H1 (cell line): ENCODE measurements at regions not wholly inside any gene's neighbourhood (a gene's known extent, or its start where the extent isn't known, plus 50 kb on each side); places are given as distances from the start of the nearest gene placed in this dataset.

Experiments
- CTCF ChIA-PET: fragments of 300-600 bp; sonication (Branson Sonifier 250); formaldehyde crosslinking; loops from one replicate; lab custom pipeline; 2021; ENCODE audit not compliant: partially characterized antibody; lab: Charles Lee
- POLR2A ChIA-PET: fragments of 300-600 bp; sonication (Branson Sonifier 250); formaldehyde crosslinking; loops from one replicate; lab custom pipeline; 2021; ENCODE audit warnings: inconsistent platforms; ENCODE audit not compliant: partially characterized antibody; lab: Charles Lee
- DNase-seq, 2 experiments: peaks; one replicate each; pipeline versions ENCODE4 v3.0.0 to v3.0.0-alpha.2; 2010 to 2022; ENCODE audit warnings: low spot score in 2 of 2, low read depth in 1 of 2, mixed read lengths in 1 of 2
- FAIRE-seq: peaks from 2 replicates; lab custom pipeline; 2011; peaks lifted over from hg19 to GRCh38; lab: Jason Lieb, UNC
- H2AFZ ChIP-seq: 2 replicates; pipeline ENCODE4 v1.8.1; 2012; ENCODE audit warnings: low read length, inconsistent platforms
- H2AK5ac ChIP-seq: 2 replicates; pipeline ENCODE4 v1.6.1; 2013; ENCODE audit warnings: low read depth, low read length
- H2BK120ac ChIP-seq: replicated peaks from 2 replicates; pipeline ENCODE3; 2013; ENCODE audit warnings: low read depth, low read length, inconsistent platforms
- H2BK12ac ChIP-seq: 2 replicates; pipeline ENCODE4 v1.6.1; 2013; ENCODE audit warnings: low read depth, low read length
- H2BK15ac ChIP-seq: 2 replicates; pipeline ENCODE4 v1.6.1; 2013; ENCODE audit warnings: low read length
- H2BK20ac ChIP-seq: 2 replicates; pipeline ENCODE4 v1.6.1; 2013; ENCODE audit warnings: low read length
- H2BK5ac ChIP-seq: 2 replicates; pipeline ENCODE4 v1.6.1; 2013; ENCODE audit warnings: low read depth, low read length
- H3K14ac ChIP-seq: 2 replicates; pipeline ENCODE4 v1.6.1; 2013; ENCODE audit warnings: inconsistent platforms; ENCODE audit not compliant: insufficient read length
- H3K18ac ChIP-seq: 2 replicates; pipeline ENCODE4 v1.6.1; 2013; ENCODE audit warnings: low read length; ENCODE audit errors: extremely low read depth
- H3K23ac ChIP-seq: 2 replicates; pipeline ENCODE4 v1.6.1; 2013; ENCODE audit warnings: inconsistent platforms; ENCODE audit not compliant: insufficient read length
- H3K23me2 ChIP-seq: 2 replicates; pipeline ENCODE4 v1.6.1; 2013; ENCODE audit warnings: low read depth, low read length
- H3K27ac ChIP-seq: 2 replicates; pipeline ENCODE4 v1.6.1; 2011; ENCODE audit warnings: low read depth, low read length, inconsistent platforms
- H3K27me3 ChIP-seq, 4 experiments: replicated peaks in 1 of 4; 1 replicate in 1 of 4; 2 replicates in 3 of 4; pipeline versions ENCODE4 v1.6.1 to v1.8.1; 2011 to 2013; ENCODE audit warnings: low read length in 3 of 4, mild to moderate bottlenecking in 3 of 4, inconsistent platforms in 2 of 4, mixed read lengths in 2 of 4, moderate library complexity in 1 of 4; ENCODE audit not compliant: control insufficient read depth in 3 of 4, insufficient read depth in 3 of 4; ENCODE audit errors: extremely low read depth in 1 of 4
- H3K36me3 ChIP-seq, 4 experiments: 2 replicates each; pipeline versions ENCODE4 v1.6.1 to v1.8.1; 2011 to 2013; ENCODE audit warnings: mild to moderate bottlenecking in 4 of 4, low read length in 3 of 4, moderate library complexity in 2 of 4, control low read depth in 1 of 4, inconsistent platforms in 1 of 4; ENCODE audit not compliant: insufficient read depth in 4 of 4, control insufficient read depth in 2 of 4
- H3K4ac ChIP-seq: replicated peaks from 2 replicates; pipeline ENCODE3; 2013; ENCODE audit warnings: low read length, low read depth, mixed read lengths, inconsistent platforms; ENCODE audit not compliant: insufficient read length
- H3K4me1 ChIP-seq, 4 experiments: replicated peaks in 1 of 4; 1 replicate in 1 of 4; 2 replicates in 3 of 4; pipeline versions ENCODE4 v1.6.1 to v1.8.1; 2011 to 2013; ENCODE audit warnings: low read length in 3 of 4, inconsistent platforms in 2 of 4, mixed read lengths in 1 of 4; ENCODE audit not compliant: insufficient read depth in 4 of 4, control insufficient read depth in 3 of 4
- H3K4me2 ChIP-seq, 2 experiments: 2 replicates each; pipeline versions ENCODE4 v1.6.1 to v1.8.1; 2011 to 2013; ENCODE audit warnings: low read depth in 2 of 2, low read length in 2 of 2, control low read depth in 1 of 2, inconsistent platforms in 1 of 2, mild to moderate bottlenecking in 1 of 2; ENCODE audit not compliant: insufficient read depth in 1 of 2
- H3K4me3 ChIP-seq, 4 experiments: fragments of 200-600, 300-600 bp in 1 of 4; sonication (generic), shearing (Covaris generic), sonication (Bioruptor Twin) in 1 of 4; 2 replicates each; pipeline versions ENCODE4 v1.5.1 to v1.8.1; 2011 to 2016; ENCODE audit warnings: low read length in 4 of 4, low read depth in 3 of 4, control low read depth in 2 of 4, inconsistent platforms in 2 of 4, mild to moderate bottlenecking in 2 of 4, mixed read lengths in 1 of 4, moderate library complexity in 1 of 4; ENCODE audit not compliant: insufficient read depth in 2 of 4; ENCODE audit errors: extremely low read depth in 1 of 4
- H3K56ac ChIP-seq: replicated peaks from 2 replicates; pipeline ENCODE3; 2013; ENCODE audit warnings: low read depth, mild to moderate bottlenecking, mixed read lengths, low read length, inconsistent platforms; ENCODE audit not compliant: insufficient read length
- H3K79me1 ChIP-seq: 2 replicates; pipeline ENCODE4 v1.6.1; 2013; ENCODE audit warnings: low read depth, low read length, control low read depth
- H3K79me2 ChIP-seq, 2 experiments: 2 replicates each; pipeline versions ENCODE4 v1.6.1 to v1.8.1; 2012 to 2013; ENCODE audit warnings: low read length in 2 of 2, mild to moderate bottlenecking in 2 of 2, inconsistent platforms in 1 of 2; ENCODE audit not compliant: insufficient read depth in 2 of 2, control insufficient read depth in 1 of 2
- H3K9ac ChIP-seq, 4 experiments: replicated peaks in 1 of 4; 1 replicate in 1 of 4; 2 replicates in 3 of 4; pipeline versions ENCODE4 v1.6.1 to v1.8.1; 2011 to 2013; ENCODE audit warnings: low read depth in 3 of 4, low read length in 3 of 4, control low read depth in 2 of 4, mild to moderate bottlenecking in 2 of 4, moderate library complexity in 2 of 4, inconsistent platforms in 1 of 4; ENCODE audit errors: extremely low read depth in 1 of 4
- H3K9me3 ChIP-seq, 2 experiments: 2 replicates each; pipeline versions ENCODE4 v1.6.1 to v1.8.1; 2012 to 2013; ENCODE audit warnings: mild to moderate bottlenecking in 2 of 2, moderate library complexity in 2 of 2, control low read depth in 1 of 2, inconsistent platforms in 1 of 2, low read depth in 1 of 2, low read length in 1 of 2, mixed read lengths in 1 of 2; ENCODE audit not compliant: insufficient read depth in 2 of 2
- H4K20me1 ChIP-seq, 2 experiments: replicated peaks in 1 of 2; 2 replicates each; pipeline versions ENCODE3 to v1.8.1; 2011 to 2013; ENCODE audit warnings: inconsistent platforms in 2 of 2, low read length in 2 of 2, mild to moderate bottlenecking in 1 of 2; ENCODE audit not compliant: insufficient read depth in 2 of 2, control insufficient read depth in 1 of 2
- H4K5ac ChIP-seq: 2 replicates; pipeline ENCODE4 v1.6.1; 2013; ENCODE audit warnings: low read length, low read depth, mixed read lengths, inconsistent platforms; ENCODE audit not compliant: insufficient read length
- H4K8ac ChIP-seq: 2 replicates; pipeline ENCODE4 v1.8.0; 2013; ENCODE audit warnings: mild to moderate bottlenecking, moderate library complexity, low read length, inconsistent platforms; ENCODE audit not compliant: insufficient read depth; ENCODE audit errors: extremely low read depth
- H4K91ac ChIP-seq: replicated peaks from 2 replicates; pipeline ENCODE3; 2013; ENCODE audit warnings: low read length, mixed read lengths, inconsistent platforms; ENCODE audit not compliant: insufficient read length
- CHD7 ChIP-seq: fragments of 300-600 bp; sonication (generic); IDR thresholded peaks from 2 replicates; pipeline ENCODE4 v1.7.1; 2012; ENCODE audit warnings: low read length, moderate library complexity, mild to moderate bottlenecking, inconsistent platforms; ENCODE audit not compliant: insufficient replicate concordance

- H3K18ac ChIP-seq = no peak overlapping the region
- H3K14ac ChIP-seq = no peak overlapping the region
- ChIA-PET CTCF (interaction anchor here (1.2 kb wide), 1 partner anchor 10 kb away, joined by 5 read pairs; no protein-coding TSS in a partner anchor), POLR2A (no interaction called here)
- no peak overlapping the region for H4K8ac ChIP-seq
- no peak overlapping the region for H2BK120ac ChIP-seq
- H3K79me2 ChIP-seq = no peaks in the 10 kb centered on the region
- H2AK5ac ChIP-seq = no peak overlapping the region
- H3K4ac ChIP-seq = no peak overlapping the region
- H4K20me1 ChIP-seq = no peaks in the 10 kb centered on the region
- no peak overlapping the region for H2AFZ ChIP-seq
- peaks cover 0 to 6% (median 0%) of the 10 kb centered on the region in 4 experiments; a peak in 2 of 7 replicates for H3K27me3 ChIP-seq
- no peak overlapping the region for H3K23ac ChIP-seq
- no peak overlapping the region for H2BK12ac ChIP-seq
- H2BK20ac ChIP-seq = no peak overlapping the region
- no peaks in the 10 kb centered on the region for H3K23me2 ChIP-seq
- FAIRE-seq = no peak
- H4K5ac ChIP-seq = no peak overlapping the region
- DNase-seq = no peak
- no peak overlapping the region for H3K56ac ChIP-seq
- no peak overlapping the region for H3K27ac ChIP-seq
- no peak overlapping the region for H3K4me3 ChIP-seq
- no peak overlapping the region for H4K91ac ChIP-seq
- H3K4me2 ChIP-seq = no peak overlapping the region
- H2BK5ac ChIP-seq = no peak overlapping the region
- H3K9me3 ChIP-seq = no peaks in the 10 kb centered on the region
- H3K36me3 ChIP-seq = no peaks in the 10 kb centered on the region
- no peak overlapping the region for H2BK15ac ChIP-seq
- no peak overlapping the region for H3K9ac ChIP-seq
- peaks cover 0 to 4% (median 1%) of the 10 kb centered on the region in 4 experiments; a peak in 2 of 7 replicates for H3K4me1 ChIP-seq
- H3K79me1 ChIP-seq = no peaks in the 10 kb centered on the region
- TF ChIP-seq CHD7 = no peak
These were observed 212.7 kb downstream of the PHLDA1 start for GRCh38 chr12:75818863-75819262.
